DMS 273 (cell line): ENCODE measurements at regions not wholly inside any gene's neighbourhood (a gene's known extent, or its start where the extent isn't known, plus 50 kb on each side); places are given as distances from the start of the nearest gene placed in this dataset.

ENCODE experiments used
- DNase-seq: peaks from one replicate; lab custom pipeline; 2025; ENCODE audit not compliant: unreplicated experiment; lab: John Stamatoyannopoulos, UW

DNA sequence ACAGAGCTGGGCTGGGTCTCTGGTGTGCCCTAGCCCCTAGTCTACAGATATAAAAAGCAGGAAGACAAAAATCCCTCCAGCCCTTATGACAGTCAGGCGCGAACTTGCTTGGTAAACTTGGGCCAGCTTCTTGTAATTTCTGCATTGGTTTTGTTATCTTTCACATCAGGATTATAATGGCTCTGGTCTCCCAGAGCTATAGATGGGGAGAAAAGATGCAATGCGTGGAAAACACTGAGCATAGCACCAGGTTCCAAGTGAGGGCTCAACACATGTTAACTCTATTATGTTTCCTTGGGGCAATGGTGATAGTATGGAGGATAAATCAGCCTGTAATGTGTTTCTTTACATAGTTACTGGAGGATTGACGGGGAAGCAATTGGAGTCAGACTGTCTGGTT is 246.8 kb upstream of the KCNG1 start:
- DNase-seq = no peak

DNA sequence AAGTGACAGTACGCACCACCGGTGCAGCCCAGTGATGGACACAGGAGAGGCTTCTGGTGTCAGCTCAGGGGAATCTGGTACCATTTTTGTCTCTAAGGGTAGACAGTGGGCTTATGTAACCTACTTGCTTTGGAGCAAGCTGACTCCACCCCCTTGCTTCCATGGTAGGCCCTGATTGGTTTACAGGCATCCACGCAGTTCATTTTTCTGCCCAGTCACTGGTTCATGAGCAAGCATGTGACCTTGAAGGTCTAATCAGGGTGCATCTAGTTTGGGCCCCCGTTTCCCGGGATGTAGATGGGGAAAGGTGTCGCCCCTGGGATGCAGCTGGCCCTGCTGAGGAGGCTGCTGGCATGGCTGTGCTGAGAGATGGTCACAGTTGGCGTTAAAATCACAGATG is 244.8 kb upstream of the KCNG1 start:
- DNase-seq = no peak

DNA sequence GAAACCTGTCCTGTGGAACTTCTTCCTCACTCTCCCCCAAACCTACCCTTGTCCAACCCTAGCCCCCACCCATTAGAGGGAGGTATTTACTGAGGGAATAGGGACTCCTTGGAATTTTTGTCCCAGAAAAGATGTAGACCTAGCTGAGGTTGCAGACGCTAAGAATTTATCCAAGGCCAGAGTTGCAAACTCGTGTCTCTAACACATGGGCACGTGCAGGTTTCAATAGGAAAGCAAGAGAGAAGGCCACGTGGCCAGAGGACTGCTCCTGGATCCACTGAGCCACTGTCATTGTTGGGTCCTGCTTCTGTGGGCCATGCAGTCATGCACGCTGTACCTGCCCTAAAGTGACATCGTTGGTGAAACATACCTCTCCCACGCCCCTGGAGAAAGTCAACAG is 243.4 kb upstream of the KCNG1 start:
- no peak for DNase-seq

DNA sequence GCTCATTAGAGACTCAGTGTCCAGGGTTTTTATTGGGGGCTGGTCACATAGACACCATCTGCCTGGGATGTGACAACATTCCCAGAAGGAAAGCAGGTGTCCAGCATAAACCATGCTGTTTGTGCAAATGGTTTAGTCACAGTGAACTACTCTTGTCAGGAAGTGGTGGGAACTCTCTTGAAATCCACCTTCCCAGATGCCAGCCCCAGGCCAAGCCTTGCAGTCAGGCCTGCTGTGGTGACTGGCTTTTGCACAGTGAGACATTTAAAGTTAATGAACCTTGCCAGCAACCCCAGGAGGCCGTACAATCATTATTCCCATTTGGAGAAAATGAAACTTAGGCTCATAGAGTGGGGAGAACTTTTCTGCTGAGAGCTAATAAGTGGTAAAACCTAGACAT is 242.5 kb upstream of the KCNG1 start:
- DNase-seq = peak; percentile 14

DNA sequence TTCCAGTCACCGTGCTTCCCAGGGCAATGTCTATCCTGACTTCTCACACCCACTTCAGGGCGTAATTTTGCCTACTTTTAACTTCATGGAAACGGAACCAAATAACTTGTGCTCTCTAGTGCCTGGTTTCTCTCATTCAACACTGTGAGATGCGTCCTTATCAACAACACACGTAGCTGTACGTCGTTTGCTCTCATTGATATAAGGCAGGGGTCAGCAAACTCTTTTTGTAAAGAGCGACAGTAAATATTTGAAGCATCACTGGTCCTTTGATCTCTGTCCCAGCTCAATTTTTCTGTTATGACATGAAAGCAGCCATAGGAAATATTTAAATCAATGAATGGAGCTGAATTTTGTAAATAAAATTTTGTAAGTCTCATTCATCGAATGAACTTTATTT is 239.3 kb upstream of the KCNG1 start:
- no peak for DNase-seq

DNA sequence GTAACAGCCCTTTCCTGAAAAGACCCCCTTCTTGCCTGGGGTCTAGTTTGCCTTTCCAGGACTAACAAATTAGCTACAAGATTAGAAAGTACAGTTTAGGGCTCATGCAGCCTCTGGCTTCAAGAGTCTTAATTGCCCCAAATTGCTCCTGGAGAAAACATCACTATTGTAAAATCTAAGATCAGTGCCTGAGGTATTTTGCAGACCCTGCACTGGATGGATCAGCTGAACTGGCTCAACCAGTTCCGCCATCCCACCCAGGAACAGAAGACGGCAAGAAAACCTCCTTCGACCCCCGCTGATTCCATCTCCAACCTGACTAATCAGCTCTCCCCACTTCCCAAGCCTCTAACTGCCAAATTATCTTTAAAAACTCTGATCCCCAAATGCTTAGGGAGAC is 236.5 kb upstream of the KCNG1 start:
- DNase-seq = no peak

DNA sequence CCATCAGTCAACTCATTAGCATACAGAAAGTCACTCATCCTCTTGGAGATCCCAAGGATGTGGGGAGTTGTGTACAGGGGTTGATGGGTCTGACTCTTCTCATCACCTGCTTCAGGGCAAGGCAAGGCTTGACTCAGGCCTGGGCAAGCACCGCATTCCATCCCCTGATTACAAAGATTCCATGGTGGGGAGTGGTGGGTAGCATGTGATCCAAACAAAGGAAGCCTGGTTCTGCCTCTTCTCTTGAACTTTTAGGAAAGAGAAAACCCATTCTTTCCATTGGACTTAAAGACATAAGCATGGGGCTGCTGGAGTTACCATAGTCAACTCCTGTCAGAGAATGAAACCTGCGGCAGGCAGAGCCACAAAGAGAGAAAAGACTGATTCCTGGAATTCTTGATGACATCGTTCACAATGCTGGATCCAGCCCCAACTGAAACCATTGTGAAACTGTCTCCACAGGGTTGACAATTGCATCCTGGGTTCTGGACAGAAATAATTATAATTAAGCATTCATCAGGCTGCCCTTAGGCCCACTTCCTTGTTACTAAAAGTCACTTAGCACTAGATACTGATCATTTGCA is 235.8 kb upstream of the KCNG1 start:
- DNase-seq = no peak

DNA sequence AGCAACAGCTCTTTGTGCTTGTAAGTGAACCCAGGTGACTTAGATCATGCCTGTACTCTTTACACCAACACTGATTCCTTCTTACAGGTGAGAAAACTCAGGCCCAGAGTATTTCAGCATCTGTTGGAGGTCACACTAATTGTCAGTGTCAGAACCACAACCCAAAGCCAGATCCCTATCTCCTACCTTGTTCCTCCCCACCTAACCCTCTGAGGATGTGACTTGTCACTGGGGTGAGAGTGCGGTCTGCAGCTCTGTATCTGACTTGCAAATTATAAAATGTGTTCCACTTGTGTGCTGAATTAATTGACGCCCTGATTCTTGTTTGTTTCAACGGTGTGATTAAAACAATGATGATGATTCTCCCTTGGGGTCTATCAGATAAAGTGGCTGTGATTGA is 232.5 kb upstream of the KCNG1 start:
- DNase-seq = no peak

DNA sequence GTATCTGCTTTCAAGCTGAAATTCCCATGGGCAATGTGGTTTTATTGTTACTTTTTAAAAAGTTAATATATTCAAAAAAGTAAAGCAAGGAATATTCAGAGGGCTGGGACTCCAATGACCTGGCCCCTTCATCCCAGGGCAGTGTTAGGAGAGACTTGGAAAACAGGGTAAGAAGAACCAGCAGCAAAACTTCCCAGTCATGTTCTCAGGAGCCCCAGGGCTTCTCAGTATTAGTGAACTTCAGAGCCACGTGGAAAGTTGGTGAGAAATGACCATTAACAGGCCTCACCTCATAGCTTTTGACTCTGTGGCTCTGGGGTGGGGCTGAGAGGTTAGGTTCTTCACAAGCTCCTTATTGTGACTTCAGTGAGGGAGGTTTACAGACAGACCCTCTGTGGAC is 230.4 kb upstream of the KCNG1 start:
- DNase-seq = no peak

DNA sequence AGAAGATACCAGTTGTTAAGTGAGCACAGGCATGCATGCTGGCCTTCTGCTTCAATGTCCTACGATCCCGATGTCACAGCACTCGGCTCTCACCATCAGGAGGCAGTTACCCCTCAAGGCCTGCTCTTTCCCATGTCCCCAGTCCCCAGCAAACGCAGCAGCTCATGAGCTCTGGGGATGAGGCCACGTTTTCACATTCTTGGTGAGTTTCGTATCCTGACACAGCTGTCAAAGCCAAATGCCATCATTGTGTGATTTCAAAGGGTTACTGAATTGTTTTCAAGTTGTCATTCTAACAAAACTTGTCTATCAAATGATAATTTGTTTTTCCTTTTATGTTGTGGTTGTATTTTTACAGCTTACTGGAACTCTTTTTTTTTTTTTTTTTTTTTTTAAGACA is 226.9 kb upstream of the KCNG1 start:
- DNase-seq = no peak

DNA sequence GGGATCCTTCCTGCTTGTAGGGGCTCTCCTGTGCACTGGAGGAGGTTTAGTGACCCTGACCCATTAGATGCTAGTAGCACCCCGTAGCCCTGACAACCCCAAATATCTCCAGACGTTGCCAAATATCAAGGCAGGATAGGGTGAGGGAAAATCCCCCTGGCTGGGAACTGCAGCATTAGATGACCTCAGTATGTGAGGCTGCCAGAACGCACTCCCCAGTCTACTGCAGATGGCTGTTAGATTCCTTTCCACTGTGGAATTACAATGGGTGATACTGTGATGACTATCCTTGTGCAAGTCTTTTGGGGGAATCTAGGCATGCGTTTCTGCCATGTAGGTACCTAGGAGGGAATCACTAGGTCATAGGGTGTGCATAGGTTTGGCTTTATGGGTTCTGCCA is 226.3 kb upstream of the KCNG1 start:
- no peak for DNase-seq

DNA sequence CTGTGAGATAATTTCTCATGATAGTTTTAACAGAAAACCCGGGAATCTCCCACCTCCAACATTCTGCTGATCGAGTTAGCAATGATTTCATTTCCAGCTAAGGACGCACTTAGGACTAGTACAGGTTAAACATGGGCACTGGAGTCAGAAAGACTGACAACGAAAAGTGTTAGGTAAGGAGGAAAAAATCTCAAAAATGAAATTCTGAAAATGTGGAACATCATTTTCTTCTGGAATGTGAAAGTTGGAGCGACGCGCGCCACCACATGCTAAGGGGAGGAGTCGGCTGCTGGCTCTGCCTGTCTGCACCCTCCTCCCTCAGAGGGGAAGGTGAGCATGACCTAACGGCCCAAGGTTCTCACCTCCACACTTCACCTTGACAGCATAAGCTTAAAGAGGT is 221.6 kb upstream of the KCNG1 start:
- no peak for DNase-seq

DNA sequence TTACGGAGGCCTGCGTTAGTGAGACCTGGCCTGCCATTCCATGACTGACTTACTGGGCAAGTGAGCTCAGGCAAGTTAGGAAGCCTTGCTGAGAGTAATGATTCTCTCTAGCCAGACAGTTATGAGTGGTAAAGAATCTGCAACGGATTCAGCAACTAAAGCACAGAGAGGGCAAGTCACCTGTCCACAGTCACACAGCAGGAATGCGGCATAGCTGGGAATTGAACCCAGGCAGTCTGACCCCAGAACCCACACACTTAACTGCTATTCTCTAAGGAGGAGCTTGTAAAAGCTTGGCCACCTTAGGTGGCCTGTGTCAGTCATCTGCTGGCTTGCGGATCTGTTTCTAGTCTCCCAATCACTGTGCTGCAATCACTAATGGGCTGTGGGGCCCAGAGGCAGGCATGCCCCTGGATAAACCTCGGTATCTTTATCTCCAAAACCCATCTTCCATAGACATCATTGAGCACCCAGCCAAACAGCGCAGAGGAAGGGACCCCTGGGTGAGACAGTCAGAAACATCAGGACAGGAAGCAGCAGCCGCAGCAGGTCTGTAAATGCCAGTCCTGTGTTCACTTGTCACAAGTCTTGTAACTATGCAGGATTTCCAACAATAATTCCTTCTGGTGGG is 215.9 kb upstream of the KCNG1 start:
- DNase-seq = no peak

DNA sequence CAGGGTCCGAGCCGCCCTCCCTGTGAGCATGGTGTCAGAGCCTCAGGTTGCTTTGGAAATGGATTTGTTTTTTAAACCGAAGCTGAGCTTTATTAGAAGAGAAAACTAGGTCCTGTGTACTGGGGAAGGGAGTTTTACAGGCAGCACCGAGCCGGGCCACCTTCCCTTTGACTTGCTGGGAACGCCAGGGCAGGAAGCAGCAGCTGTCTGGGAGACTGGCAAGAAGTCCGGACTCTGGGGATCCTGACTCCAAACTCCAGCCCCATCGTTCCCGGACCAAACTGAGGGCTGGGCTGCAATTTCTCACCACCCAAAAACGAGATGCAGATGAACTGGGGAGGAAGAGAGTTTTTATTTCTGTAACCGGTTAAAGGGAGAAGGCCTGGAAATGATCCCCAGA is 214.9 kb upstream of the KCNG1 start:
- no peak for DNase-seq

DNA sequence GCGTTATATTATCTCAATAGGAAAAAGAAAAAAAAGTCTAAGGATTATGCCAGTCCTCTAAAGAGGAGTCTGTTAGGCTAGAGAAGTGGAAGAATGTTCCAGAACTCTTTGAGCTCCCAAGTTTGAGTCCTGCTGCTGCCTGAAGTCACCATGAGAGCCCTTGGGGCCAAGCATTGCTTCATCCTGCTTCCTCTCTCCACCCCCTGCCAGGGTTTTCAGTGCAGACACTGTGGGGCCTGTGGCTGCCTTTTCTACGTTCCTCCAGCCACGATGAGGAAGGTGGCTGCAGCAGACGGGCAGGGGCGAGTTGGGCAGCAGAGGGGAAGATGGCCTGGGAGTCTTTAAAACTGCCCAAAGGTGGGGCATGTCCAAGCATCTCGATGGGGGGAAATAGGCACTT is 214.4 kb upstream of the KCNG1 start:
- DNase-seq = no peak

DNA sequence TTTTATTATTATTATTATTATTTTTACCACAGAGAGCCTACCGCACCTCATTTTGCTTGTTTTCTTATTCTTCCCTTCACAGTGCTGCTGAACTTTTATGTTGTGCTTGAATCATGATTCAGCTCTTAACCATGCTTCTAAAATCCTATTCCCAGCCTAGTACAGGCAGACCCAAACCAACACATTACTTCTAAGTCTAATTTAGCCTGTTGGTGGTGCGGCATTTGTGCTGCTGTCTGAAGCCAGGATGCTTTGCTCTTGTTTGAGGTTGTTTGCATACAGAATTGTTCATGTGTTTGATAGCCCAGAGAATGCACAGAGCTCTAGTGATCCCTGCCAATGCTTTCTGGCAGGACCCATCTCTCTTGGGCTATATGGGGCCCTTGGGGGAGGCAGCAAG is 213.5 kb upstream of the KCNG1 start:
- DNase-seq = no peak

DNA sequence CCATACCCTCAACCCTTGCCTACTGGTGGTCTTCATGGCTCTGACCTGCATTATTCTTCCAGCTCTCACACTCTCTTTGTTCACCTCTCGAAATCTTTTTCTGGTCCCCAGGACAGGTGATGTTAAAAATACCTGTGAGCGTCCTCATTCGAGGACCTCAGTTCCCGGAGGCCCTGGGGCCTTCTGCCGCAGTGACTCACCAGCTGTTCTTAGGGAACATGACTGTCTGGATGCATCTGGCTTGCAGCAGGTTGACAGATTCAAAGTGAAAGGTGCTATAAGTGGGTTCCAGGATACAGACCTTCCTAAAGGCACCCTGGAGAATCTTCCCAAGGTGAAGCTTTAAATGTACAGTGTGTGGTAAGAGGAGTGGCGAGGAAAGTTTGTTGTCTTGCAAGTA is 210.4 kb upstream of the KCNG1 start:
- DNase-seq = no peak

DNA sequence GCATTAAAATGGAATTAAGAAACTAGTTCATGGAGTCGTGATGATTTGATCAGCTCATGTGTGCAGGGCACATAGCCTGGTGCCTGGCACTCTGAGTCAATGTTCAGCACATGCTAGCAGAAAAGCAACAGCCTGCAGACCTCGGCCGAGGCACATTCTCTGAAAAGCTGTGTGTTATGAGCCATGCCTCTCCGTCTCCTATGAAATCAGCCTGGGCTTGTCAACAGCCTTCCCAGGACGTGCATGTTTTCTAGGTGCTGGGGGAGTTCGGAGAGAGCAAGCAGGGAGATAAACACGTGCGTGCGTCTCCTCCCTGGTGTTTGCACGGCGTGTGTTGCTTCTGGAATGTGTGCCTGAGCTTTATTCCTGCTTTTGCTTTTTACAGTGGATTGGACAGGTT is 207.8 kb upstream of the KCNG1 start:
- no peak for DNase-seq

DNA sequence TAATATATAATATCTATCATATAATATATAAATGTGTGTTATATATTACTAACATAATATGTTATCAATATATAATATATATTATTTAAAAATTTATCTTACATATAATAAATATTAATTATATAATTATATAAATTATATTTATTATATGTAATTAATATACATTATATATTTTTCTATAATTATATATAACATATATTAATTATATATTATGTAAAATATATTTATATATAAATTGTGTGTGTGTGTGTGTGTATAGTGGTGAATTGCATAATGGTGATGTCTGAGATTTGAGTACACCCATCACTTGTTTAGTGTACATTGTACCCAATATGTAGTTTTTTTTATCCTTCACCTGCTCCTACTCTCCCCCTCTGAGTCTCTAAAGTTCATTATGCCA is 205.9 kb upstream of the KCNG1 start:
- no peak for DNase-seq

DNA sequence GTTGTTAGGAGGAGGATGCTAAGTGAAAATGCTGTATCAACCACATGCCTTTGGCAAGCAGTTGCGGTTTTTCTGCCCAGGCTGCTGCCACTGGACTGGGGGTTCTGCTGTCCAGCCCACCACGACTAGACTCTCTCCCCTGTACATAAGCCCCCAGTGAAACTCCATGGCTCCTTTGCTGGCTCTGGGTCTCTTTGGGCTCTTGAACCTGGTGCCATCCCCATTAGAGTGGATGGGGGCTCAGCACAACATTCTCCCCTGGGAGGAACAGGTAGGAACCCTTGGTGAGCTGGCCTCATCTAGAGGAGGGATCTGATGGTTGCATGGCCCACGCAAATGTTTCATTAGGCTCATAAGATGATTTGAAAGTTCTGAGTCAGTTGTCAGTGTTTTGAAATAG is 204.8 kb upstream of the KCNG1 start:
- DNase-seq = no peak

DNA sequence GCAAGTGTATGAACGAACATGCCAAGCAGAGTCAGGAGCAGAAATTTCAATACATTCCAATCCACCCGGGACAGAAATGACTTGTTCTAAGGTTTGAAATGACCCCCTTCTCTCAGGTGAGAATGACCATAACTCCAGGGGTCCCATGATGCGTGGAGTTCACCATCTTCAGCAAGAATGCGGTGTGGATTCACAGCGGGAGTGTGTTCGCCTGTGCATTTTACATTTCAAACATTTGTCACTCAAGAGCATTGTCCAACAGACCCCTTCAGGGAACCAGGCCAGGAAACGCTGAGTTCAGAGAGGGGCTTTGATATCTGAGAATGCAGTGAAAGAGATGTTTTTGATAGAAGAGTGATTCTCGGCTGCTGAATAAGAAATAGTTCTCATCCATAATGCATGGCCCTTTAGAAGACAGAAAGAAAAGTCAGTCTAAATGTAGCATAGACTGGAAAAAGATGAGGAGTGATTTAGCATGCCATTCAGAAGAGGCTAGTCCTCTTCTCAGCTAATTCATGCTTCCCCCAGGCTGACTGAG is 200.3 kb upstream of the KCNG1 start:
- DNase-seq = no peak

DNA sequence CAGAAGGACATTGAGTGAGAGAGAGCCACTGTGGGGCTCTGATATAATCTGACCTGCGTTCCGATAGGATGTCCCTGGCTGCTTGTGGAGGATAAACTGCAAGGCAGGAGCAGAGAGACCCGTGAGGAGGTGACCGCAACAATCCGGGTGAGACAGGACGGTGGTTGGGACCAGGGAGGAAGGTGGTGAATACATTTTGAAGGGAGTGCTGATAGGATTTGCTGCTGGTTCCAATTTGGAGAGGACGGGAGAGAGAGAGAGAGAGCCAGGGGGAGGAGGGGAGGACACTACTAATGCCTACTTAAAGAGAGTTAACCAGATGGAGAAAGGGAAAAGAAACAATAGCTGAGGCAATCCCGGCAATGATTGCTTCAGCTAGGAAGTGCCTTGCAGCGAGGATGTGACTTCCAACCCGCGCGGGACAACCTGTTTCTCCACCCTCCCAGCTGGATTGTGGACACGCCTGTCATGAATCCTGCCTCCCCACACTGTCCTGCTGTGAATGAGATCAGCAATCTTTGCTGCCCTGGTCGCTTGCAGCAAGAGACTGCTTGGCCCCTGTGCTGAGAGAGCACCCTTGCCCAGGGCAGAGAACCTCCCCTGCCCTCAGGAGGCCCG is 199.0 kb upstream of the KCNG1 start:
- DNase-seq = peak; percentile 65

DNA sequence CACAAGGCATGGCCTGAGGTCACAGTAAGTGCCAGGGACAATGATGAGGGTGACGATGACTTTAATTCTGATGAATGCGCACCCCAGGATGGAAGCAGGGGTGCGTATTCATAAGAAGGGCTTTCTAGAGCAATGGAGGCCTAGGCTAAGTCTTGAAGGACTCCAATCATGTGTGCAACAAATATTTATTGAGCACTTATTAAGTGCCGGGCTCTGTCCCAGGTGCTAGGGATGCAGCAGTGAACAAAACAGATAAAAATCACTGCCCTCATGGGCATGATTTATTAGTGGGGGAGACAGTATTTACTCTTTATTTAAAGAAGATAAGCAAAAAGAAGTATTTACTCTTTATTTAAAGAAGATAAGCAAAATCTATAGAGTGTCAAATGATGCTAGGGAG is 198.2 kb upstream of the KCNG1 start:
- DNase-seq = no peak
